HUES48 (cell line): ENCODE measurements at regions not wholly inside any gene's neighbourhood (a gene's known extent, or its start where the extent isn't known, plus 50 kb on each side); places are given as distances from the start of the nearest gene placed in this dataset.

Experiments
- H3K27ac ChIP-seq: one replicate; pipeline ENCODE4 v1.7.0; 2013; ENCODE audit warnings: low read depth, low read length, inconsistent platforms
- H3K27me3 ChIP-seq: 2 replicates; pipeline ENCODE4 v1.6.1; 2013; ENCODE audit warnings: mild to moderate bottlenecking, low read length; ENCODE audit not compliant: control insufficient read depth, insufficient read depth
- H3K36me3 ChIP-seq: 2 replicates; pipeline ENCODE4 v1.6.1; 2013; ENCODE audit warnings: low read length; ENCODE audit not compliant: control insufficient read depth, insufficient read depth
- H3K4me1 ChIP-seq: 2 replicates; pipeline ENCODE4 v1.6.1; 2013; ENCODE audit warnings: mild to moderate bottlenecking, low read length; ENCODE audit not compliant: control insufficient read depth, insufficient read depth
- H3K4me3 ChIP-seq: 2 replicates; pipeline ENCODE4 v1.5.1; 2013; ENCODE audit warnings: mild to moderate bottlenecking, low read depth, low read length
- H3K9ac ChIP-seq: 2 replicates; pipeline ENCODE4 v1.6.1; 2013; ENCODE audit warnings: mild to moderate bottlenecking, low read depth, low read length, moderate library complexity
- H3K9me3 ChIP-seq: 2 replicates; pipeline ENCODE4 v1.6.1; 2013; ENCODE audit warnings: low read length; ENCODE audit not compliant: control insufficient read depth, insufficient read depth

GRCh38 chr20:7237251-7237650, 469.8 kb downstream of the BMP2 start:
- Histone ChIP-seq H3K9me3 (peaks cover 9% of the 10 kb centered on the region; the same call in 1 of the 2 replicates), H3K27me3 (no peaks in the 10 kb centered on the region), H3K4me1 (no peaks in the 10 kb centered on the region), H3K36me3 (no peaks in the 10 kb centered on the region), H3K4me3 (no peak overlapping the region), H3K9ac (no peak overlapping the region), H3K27ac (no peak overlapping the region)

DNA sequence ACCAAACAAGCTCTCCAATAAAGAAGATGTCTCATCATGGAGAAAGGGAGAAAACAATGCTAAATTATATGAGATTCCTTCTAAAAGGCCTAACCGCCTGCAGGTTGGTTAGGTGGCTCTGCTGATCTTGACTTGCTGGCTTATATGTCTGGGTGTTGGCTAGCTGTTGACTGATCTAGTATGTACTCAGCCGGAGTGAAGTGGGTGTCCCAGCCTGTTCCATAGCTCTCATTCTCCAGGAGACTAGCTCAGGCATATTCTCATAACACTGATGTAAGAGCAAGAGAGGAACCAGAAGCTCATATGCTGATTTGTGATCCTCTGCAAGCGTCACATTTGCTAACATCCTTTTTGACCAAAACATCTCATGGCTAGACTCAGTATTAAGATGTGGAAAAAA, 473.0 kb downstream of the BMP2 start:
- Histone ChIP-seq H3K9me3 (no peaks in the 10 kb centered on the region), H3K4me3 (no peak overlapping the region), H3K27me3 (no peaks in the 10 kb centered on the region), H3K27ac (no peak overlapping the region), H3K9ac (no peak overlapping the region), H3K4me1 (no peaks in the 10 kb centered on the region), H3K36me3 (no peaks in the 10 kb centered on the region)

- H3K36me3 ChIP-seq: no peaks in the 10 kb centered on the region
- no peak overlapping the region for H3K4me3 ChIP-seq
- 0 out of 2 replicates have a peak, but pooled peaks cover 4% of the 10 kb centered on the region for H3K4me1 ChIP-seq
- no peak overlapping the region for H3K27ac ChIP-seq
- H3K9ac ChIP-seq: no peak overlapping the region
- no peaks in the 10 kb centered on the region for H3K9me3 ChIP-seq
- H3K27me3 ChIP-seq: no peaks in the 10 kb centered on the region
These were observed 481.1 kb downstream of the BMP2 start for GRCh38 chr20:7248281-7249201.

- no peaks in the 10 kb centered on the region for H3K9me3 ChIP-seq
- H3K27ac ChIP-seq: no peak overlapping the region
- no peaks in the 10 kb centered on the region for H3K27me3 ChIP-seq
- no peak overlapping the region for H3K4me3 ChIP-seq
- H3K36me3 ChIP-seq: no peaks in the 10 kb centered on the region
- 0 out of 2 replicates have a peak, but pooled peaks cover 4% of the 10 kb centered on the region for H3K4me1 ChIP-seq
- H3K9ac ChIP-seq: no peak overlapping the region
These were observed 482.9 kb downstream of the BMP2 start for GRCh38 chr20:7250337-7250736.

GRCh38 chr20:7257099-7257498, 489.6 kb downstream of the BMP2 start:
- Histone ChIP-seq H3K36me3 (no peaks in the 10 kb centered on the region), H3K27me3 (no peaks in the 10 kb centered on the region), H3K4me3 (no peak overlapping the region), H3K9me3 (no peaks in the 10 kb centered on the region), H3K9ac (no peak overlapping the region), H3K27ac (no peak overlapping the region), H3K4me1 (no peaks in the 10 kb centered on the region)

DNA sequence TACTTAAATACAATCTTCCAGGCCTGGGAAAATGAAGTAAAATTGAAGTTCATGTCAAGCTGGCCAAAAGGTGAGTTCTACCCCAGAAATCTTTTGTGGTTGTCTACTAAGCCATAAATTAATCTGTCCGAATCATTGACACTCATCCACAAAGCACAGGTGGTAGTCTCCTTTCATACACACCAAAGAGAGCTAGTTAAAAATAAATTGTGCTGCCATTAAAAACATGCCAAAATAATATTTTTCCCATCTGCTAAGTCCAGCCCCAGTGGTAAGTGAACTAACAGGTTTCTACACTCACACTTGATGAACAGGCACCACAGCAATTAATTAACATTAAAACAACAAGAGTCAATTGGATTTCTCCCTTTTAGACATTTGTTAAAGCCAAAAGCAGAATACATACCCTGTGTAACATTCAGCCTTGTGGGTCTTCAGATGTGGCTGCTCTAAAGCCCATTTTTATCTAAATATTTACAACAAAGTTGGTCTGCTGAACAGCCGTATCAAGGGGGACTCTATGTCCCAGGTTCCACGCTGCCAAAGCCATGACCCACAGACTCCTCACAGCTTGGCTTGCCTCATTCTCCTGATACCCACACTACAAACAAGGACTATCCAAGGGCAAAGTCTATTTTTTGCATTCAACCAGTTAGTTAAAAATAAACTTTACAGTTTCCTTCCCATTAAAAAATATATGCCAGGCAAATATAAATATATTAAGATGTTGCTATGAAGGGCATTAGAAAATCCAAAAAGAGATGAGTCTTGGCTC, 490.4 kb downstream of the BMP2 start:
- Histone ChIP-seq H3K9me3 (no peaks in the 10 kb centered on the region), H3K27ac (no peak overlapping the region), H3K4me1 (no peaks in the 10 kb centered on the region), H3K4me3 (no peak overlapping the region), H3K9ac (no peak overlapping the region), H3K27me3 (no peaks in the 10 kb centered on the region), H3K36me3 (no peaks in the 10 kb centered on the region)

DNA sequence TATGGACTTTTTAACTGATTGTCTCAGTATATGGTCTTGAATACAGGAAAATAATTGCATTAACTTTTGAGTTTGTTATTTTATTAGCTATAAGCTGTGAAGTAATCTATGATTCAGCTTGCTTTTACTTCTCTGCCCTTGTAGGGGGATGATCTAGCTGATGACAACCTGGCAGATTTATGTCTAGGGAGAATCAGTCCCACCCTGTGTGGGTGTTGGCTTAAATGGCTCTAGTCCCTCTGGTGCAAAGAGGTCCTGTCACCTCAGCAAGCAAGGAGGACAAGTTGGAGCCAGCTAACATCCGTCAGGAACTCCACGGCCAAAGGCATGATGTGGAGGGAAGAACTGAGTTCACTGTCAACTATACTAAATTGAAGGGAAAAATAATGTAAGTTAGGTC, 495.3 kb downstream of the BMP2 start:
- Histone ChIP-seq H3K9ac (no peak overlapping the region), H3K9me3 (no peaks in the 10 kb centered on the region), H3K4me3 (no peak overlapping the region), H3K27ac (no peak overlapping the region), H3K36me3 (no peaks in the 10 kb centered on the region), H3K27me3 (no peaks in the 10 kb centered on the region), H3K4me1 (no peaks in the 10 kb centered on the region)

DNA sequence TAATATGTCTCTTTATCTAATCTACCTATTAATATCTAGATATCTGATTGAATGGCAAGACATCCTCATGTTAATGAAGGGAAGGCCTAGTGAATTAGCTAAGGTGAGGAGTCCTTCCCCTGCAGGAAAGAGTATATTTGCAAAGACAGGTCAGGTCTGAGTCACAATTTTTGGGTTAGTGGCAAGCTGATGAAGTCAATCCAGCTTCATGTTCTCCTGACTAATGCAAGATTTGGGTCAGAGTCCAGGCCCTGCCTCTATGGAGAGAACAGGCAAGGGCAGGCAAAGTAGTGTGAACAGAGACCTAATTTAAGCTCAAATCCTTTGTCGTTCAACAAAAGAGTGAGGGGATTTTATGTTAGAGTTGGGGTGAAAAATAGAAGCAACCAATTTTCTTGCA, 496.7 kb downstream of the BMP2 start:
- Histone ChIP-seq H3K4me3 (no peak overlapping the region), H3K27me3 (no peaks in the 10 kb centered on the region), H3K4me1 (no peaks in the 10 kb centered on the region), H3K36me3 (no peaks in the 10 kb centered on the region), H3K27ac (no peak overlapping the region), H3K9me3 (no peaks in the 10 kb centered on the region), H3K9ac (no peak overlapping the region)

- Histone ChIP-seq H3K9me3 (no peaks in the 10 kb centered on the region), H3K36me3 (no peaks in the 10 kb centered on the region), H3K27ac (no peak overlapping the region), H3K27me3 (no peaks in the 10 kb centered on the region), H3K4me1 (no peaks in the 10 kb centered on the region), H3K9ac (no peak overlapping the region), H3K4me3 (no peak overlapping the region)
These were observed 502.0 kb downstream of the BMP2 start for GRCh38 chr20:7269452-7269851.

GRCh38 chr20:7272512-7272911, 505.0 kb downstream of the BMP2 start:
- Histone ChIP-seq H3K27ac (no peak overlapping the region), H3K36me3 (no peaks in the 10 kb centered on the region), H3K9me3 (no peaks in the 10 kb centered on the region), H3K9ac (no peak overlapping the region), H3K4me3 (no peak overlapping the region), H3K4me1 (no peaks in the 10 kb centered on the region), H3K27me3 (no peaks in the 10 kb centered on the region)

- H3K36me3 ChIP-seq: no peaks in the 10 kb centered on the region
- H3K4me1 ChIP-seq: no peaks in the 10 kb centered on the region
- H3K9me3 ChIP-seq: no peaks in the 10 kb centered on the region
These were observed 507.4 kb downstream of the BMP2 start for GRCh38 chr20:7274870-7275269.

More at GRCh38 chr20:7274870-7275269, 507.4 kb downstream of the BMP2 start:
- Histone ChIP-seq H3K27me3 (no peaks in the 10 kb centered on the region), H3K9ac (no peak overlapping the region), H3K4me3 (no peak overlapping the region), H3K27ac (no peak overlapping the region)
